ENCODE measurements at regions not wholly inside any gene's neighbourhood (a gene's known extent, or its start where the extent isn't known, plus 50 kb on each side); places are given as distances from the start of the nearest gene placed in this dataset.

GRCh38 chr15:97071668-97072067, 741.2 kb downstream of the NR2F2 start (continued):
- TF ChIP-seq CBX3 (IDR thresholded peaks at IDR 0.05; ENCODE audit: borderline replicate concordance in 1 of 2, low read length in 2 of 2) (no peak), POU5F1 (IDR thresholded peaks at IDR 0.05; ENCODE audit: borderline replicate concordance, low read depth, low read length, partially characterized antibody) (no peak), GTF2A2 (tag; IDR thresholded peaks at IDR 0.05) (no peak), DMBX1 (CRISPR knock-in tag; IDR thresholded peaks at IDR 0.05; ENCODE audit: borderline replicate concordance) (no peak), CBX5 (IDR thresholded peaks at IDR 0.05; ENCODE audit: borderline replicate concordance, low read depth) (no peak), SUPT5H (IDR thresholded peaks at IDR 0.05) (no peak), U2AF1 (optimal IDR thresholded peaks at IDR 0.05; ENCODE audit: low read depth, low read length) (no peak), ZNF780A (CRISPR knock-in tag; IDR thresholded peaks at IDR 0.05) (no peak), POLR2AphosphoS2 (IDR thresholded peaks at IDR 0.05; ENCODE audit: low read length) (no peak)

- POLR2A ChIA-PET = no interaction called here
- in situ Hi-C loops (cut with MboI) = no loop called here
- no peak for DNase-seq (ENCODE audit: extremely low read depth in 1 of 4, low spot score in 3 of 4)
- H2AFZ ChIP-seq (ENCODE audit: low read depth, low read length) = no peak overlapping the region
- no TSS peak for BruUV-seq (replicated peaks)
- intact Hi-C loops (cut with micrococcal nuclease) = no loop called here
- H3K27ac ChIP-seq (ENCODE audit: extremely low read depth, low read depth, low read length) = no peak overlapping the region
- no peaks in the 10 kb centered on the region for H3K9me1 ChIP-seq (ENCODE audit: control insufficient read depth, insufficient read depth, low read length)
- H3K9me3 ChIP-seq (replicated peaks; ENCODE audit: control insufficient read depth, insufficient read depth, low read depth, low read length) = peaks cover 1% of the 10 kb centered on the region; the same call in 1 of the 2 replicates
- no peak overlapping the region for H3K9ac ChIP-seq (ENCODE audit: insufficient read depth in 1 of 2, low read depth in 2 of 2, low read length in 2 of 2)
- ATAC-seq = no peak
- H3K4me1 ChIP-seq (replicated peaks in 1 of 2; ENCODE audit: control insufficient read depth in 2 of 2, insufficient read depth in 2 of 2, low read length in 2 of 2) = no peaks in the 10 kb centered on the region
- WGBS (ENCODE audit: insufficient coverage, low coverage, missing lambda C conversion rate) = 4% methylated on average over 8 of the region's 9 CpGs
- no peaks in the 10 kb centered on the region for H3K27me3 ChIP-seq (ENCODE audit: control insufficient read depth in 2 of 2, insufficient read depth in 2 of 2, low read length in 2 of 2)
- FAIRE-seq = no peak
- no peaks in the 10 kb centered on the region for H4K20me1 ChIP-seq (replicated peaks; ENCODE audit: control insufficient read depth, insufficient read depth, low read length)
- H3K79me2 ChIP-seq (ENCODE audit: control insufficient read depth, insufficient read depth, low read length) = no peaks in the 10 kb centered on the region
- CTCF ChIA-PET (ENCODE audit: low intra/inter-chr PET ratio) = no interaction called here
- H3K4me2 ChIP-seq (ENCODE audit: insufficient read depth, low read length) = no peak overlapping the region
- no peaks in the 10 kb centered on the region for H3K36me3 ChIP-seq (ENCODE audit: control insufficient read depth, insufficient read depth, low read length)
- no peak overlapping the region for H3K4me3 ChIP-seq
- TF ChIP-seq, protein P1, sequence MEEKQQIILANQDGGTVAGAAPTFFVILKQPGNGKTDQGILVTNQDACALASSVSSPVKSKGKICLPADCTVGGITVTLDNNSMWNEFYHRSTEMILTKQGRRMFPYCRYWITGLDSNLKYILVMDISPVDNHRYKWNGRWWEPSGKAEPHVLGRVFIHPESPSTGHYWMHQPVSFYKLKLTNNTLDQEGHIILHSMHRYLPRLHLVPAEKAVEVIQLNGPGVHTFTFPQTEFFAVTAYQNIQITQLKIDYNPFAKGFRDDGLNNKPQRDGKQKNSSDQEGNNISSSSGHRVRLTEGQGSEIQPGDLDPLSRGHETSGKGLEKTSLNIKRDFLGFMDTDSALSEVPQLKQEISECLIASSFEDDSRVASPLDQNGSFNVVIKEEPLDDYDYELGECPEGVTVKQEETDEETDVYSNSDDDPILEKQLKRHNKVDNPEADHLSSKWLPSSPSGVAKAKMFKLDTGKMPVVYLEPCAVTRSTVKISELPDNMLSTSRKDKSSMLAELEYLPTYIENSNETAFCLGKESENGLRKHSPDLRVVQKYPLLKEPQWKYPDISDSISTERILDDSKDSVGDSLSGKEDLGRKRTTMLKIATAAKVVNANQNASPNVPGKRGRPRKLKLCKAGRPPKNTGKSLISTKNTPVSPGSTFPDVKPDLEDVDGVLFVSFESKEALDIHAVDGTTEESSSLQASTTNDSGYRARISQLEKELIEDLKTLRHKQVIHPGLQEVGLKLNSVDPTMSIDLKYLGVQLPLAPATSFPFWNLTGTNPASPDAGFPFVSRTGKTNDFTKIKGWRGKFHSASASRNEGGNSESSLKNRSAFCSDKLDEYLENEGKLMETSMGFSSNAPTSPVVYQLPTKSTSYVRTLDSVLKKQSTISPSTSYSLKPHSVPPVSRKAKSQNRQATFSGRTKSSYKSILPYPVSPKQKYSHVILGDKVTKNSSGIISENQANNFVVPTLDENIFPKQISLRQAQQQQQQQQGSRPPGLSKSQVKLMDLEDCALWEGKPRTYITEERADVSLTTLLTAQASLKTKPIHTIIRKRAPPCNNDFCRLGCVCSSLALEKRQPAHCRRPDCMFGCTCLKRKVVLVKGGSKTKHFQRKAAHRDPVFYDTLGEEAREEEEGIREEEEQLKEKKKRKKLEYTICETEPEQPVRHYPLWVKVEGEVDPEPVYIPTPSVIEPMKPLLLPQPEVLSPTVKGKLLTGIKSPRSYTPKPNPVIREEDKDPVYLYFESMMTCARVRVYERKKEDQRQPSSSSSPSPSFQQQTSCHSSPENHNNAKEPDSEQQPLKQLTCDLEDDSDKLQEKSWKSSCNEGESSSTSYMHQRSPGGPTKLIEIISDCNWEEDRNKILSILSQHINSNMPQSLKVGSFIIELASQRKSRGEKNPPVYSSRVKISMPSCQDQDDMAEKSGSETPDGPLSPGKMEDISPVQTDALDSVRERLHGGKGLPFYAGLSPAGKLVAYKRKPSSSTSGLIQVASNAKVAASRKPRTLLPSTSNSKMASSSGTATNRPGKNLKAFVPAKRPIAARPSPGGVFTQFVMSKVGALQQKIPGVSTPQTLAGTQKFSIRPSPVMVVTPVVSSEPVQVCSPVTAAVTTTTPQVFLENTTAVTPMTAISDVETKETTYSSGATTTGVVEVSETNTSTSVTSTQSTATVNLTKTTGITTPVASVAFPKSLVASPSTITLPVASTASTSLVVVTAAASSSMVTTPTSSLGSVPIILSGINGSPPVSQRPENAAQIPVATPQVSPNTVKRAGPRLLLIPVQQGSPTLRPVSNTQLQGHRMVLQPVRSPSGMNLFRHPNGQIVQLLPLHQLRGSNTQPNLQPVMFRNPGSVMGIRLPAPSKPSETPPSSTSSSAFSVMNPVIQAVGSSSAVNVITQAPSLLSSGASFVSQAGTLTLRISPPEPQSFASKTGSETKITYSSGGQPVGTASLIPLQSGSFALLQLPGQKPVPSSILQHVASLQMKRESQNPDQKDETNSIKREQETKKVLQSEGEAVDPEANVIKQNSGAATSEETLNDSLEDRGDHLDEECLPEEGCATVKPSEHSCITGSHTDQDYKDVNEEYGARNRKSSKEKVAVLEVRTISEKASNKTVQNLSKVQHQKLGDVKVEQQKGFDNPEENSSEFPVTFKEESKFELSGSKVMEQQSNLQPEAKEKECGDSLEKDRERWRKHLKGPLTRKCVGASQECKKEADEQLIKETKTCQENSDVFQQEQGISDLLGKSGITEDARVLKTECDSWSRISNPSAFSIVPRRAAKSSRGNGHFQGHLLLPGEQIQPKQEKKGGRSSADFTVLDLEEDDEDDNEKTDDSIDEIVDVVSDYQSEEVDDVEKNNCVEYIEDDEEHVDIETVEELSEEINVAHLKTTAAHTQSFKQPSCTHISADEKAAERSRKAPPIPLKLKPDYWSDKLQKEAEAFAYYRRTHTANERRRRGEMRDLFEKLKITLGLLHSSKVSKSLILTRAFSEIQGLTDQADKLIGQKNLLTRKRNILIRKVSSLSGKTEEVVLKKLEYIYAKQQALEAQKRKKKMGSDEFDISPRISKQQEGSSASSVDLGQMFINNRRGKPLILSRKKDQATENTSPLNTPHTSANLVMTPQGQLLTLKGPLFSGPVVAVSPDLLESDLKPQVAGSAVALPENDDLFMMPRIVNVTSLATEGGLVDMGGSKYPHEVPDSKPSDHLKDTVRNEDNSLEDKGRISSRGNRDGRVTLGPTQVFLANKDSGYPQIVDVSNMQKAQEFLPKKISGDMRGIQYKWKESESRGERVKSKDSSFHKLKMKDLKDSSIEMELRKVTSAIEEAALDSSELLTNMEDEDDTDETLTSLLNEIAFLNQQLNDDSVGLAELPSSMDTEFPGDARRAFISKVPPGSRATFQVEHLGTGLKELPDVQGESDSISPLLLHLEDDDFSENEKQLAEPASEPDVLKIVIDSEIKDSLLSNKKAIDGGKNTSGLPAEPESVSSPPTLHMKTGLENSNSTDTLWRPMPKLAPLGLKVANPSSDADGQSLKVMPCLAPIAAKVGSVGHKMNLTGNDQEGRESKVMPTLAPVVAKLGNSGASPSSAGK (IDR thresholded peaks at IDR 0.05) = no peak
- no peak for TF ChIP-seq HDAC3 (IDR thresholded peaks at IDR 0.05; ENCODE audit: borderline replicate concordance, partially characterized antibody)
- no peak for TF ChIP-seq ZNF561 (CRISPR knock-in tag; conservative IDR thresholded peaks at IDR 0.05)
Measured at GRCh38 chr15:97072545-97072944, 742.0 kb downstream of the NR2F2 start.

All from K562 (cell line).